DOHH2 (cell line): ENCODE measurements at regions not wholly inside any gene's neighbourhood (a gene's known extent, or its start where the extent isn't known, plus 50 kb on each side); places are given as distances from the start of the nearest gene placed in this dataset.

Experiments
- CTCF ChIP-seq: fragments of 200-600 bp; sonication (generic); IDR thresholded peaks from one replicate; pipeline ENCODE4 v1.5.1; 2014; ENCODE audit warnings: antibody characterized with exemption, mild to moderate bottlenecking, low read depth, low read length; ENCODE audit not compliant: poor library complexity, severe bottlenecking
- EZH2phosphoT487 ChIP-seq: fragments of 200-600 bp; sonication (generic); IDR thresholded peaks from 2 replicates; pipeline ENCODE4 v1.6.1; 2017; ENCODE audit warnings: borderline replicate concordance, mild to moderate bottlenecking, antibody characterized with exemption, low read length, moderate library complexity, mixed read lengths

- TF ChIP-seq CTCF (no peak), EZH2phosphoT487 (no peak)
These were observed 243.8 kb upstream of the BTG1 start for GRCh38 chr12:92389466-92389865.
